SKM-1 treated with dmso at 0.1 percent for 144 hours (cell line): ENCODE measurements at regions not wholly inside any gene's neighbourhood (a gene's known extent, or its start where the extent isn't known, plus 50 kb on each side); places are given as distances from the start of the nearest gene placed in this dataset.
A peak's percentile ranks its signal among the peaks of the same experiment; 100 is the strongest.
"Not testable (repeated sequence)": the region's sequence is repeated elsewhere in the genome, so short reads cannot be mapped to it uniquely, and the experiment has no call there.

Experiments
- DNase-seq: peaks from one replicate; lab custom pipeline; 2025; ENCODE audit not compliant: unreplicated experiment; lab: John Stamatoyannopoulos, UW

- not testable (repeated sequence) for DNase-seq
These were observed 137.0 kb upstream of the PROKR2 start for GRCh38 chr20:5453745-5454144.

GRCh38 chr20:5453316-5453715 is 136.6 kb upstream of the PROKR2 start:
- not testable (repeated sequence) for DNase-seq

- not testable (repeated sequence) for DNase-seq
These were observed 135.9 kb upstream of the PROKR2 start for GRCh38 chr20:5452691-5453090.

- DNase-seq: not testable (repeated sequence)
These were observed 135.5 kb upstream of the PROKR2 start for GRCh38 chr20:5452286-5452685.

GRCh38 chr20:5451643-5452210 is 135.0 kb upstream of the PROKR2 start:
- DNase-seq: no peak

GRCh38 chr20:5448449-5449118 is 131.8 kb upstream of the PROKR2 start:
- no peak for DNase-seq

GRCh38 chr20:5447188-5447587 is 130.4 kb upstream of the PROKR2 start:
- DNase-seq: no peak

- no peak for DNase-seq
These were observed 128.9 kb upstream of the PROKR2 start for GRCh38 chr20:5445611-5446010.

- no peak for DNase-seq
These were observed 125.3 kb upstream of the PROKR2 start for GRCh38 chr20:5442101-5442500.

GRCh38 chr20:5434116-5434515 is 117.4 kb upstream of the PROKR2 start:
- DNase-seq: no peak

GRCh38 chr20:5433352-5433751 is 116.6 kb upstream of the PROKR2 start:
- DNase-seq: no peak

- DNase-seq: no peak
These were observed 115.3 kb upstream of the PROKR2 start for GRCh38 chr20:5432030-5432429.

- no peak for DNase-seq
These were observed 113.9 kb upstream of the PROKR2 start for GRCh38 chr20:5430670-5431069.

GRCh38 chr20:5426026-5426425 is 109.3 kb upstream of the PROKR2 start:
- DNase-seq: no peak

GRCh38 chr20:5416086-5416485 is 99.3 kb upstream of the PROKR2 start:
- DNase-seq: no peak

GRCh38 chr20:5413394-5413793 is 96.6 kb upstream of the PROKR2 start:
- no peak for DNase-seq

GRCh38 chr20:5410470-5410869 is 93.7 kb upstream of the PROKR2 start:
- no peak for DNase-seq

- peak; percentile 2 for DNase-seq
These were observed 86.3 kb upstream of the PROKR2 start for GRCh38 chr20:5402903-5403531.

- DNase-seq: no peak
These were observed 84.6 kb upstream of the PROKR2 start for GRCh38 chr20:5401277-5401875.

GRCh38 chr20:5400164-5400762 is 83.5 kb upstream of the PROKR2 start:
- no peak for DNase-seq

GRCh38 chr20:5397393-5397792 is 80.6 kb upstream of the PROKR2 start:
- DNase-seq: no peak
